HEK293T (cell line): ENCODE measurements at regions not wholly inside any gene's neighbourhood (a gene's known extent, or its start where the extent isn't known, plus 50 kb on each side); places are given as distances from the start of the nearest gene placed in this dataset.

Source experiments
- CTCF ChIA-PET: fragments of 350-600 bp; formaldehyde crosslinking; extraction: SDS; loops from one replicate; lab custom pipeline; 2021; ENCODE audit warnings: antibody characterized with exemption, inconsistent platforms; lab: Yijun Ruan, JAX
- POLR2A ChIA-PET: fragments of 350-600 bp; formaldehyde crosslinking; extraction: SDS; loops from one replicate; lab custom pipeline; 2020; ENCODE audit warnings: antibody characterized with exemption, inconsistent platforms; lab: Yijun Ruan, JAX
- DNase-seq: peaks from one replicate; pipeline ENCODE4 v3.0.0; 2012; ENCODE audit warnings: mixed read lengths; ENCODE audit errors: extremely low spot score
- ARNT ChIP-seq: fragments of 450-650 bp; IDR thresholded peaks from 2 replicates; pipeline ENCODE4 v1.6.1; 2017; ENCODE audit warnings: mild to moderate bottlenecking
- BHLHE40 ChIP-seq: fragments of 450-650 bp; IDR thresholded peaks from 2 replicates; pipeline ENCODE4 v1.6.1; 2016; ENCODE audit warnings: mild to moderate bottlenecking, moderate library complexity, borderline replicate concordance
- CTBP1 ChIP-seq: fragments of 450-650 bp; IDR thresholded peaks from 2 replicates; pipeline ENCODE4 v1.6.1; 2016; ENCODE audit warnings: borderline replicate concordance
- ELF4 ChIP-seq: fragments of 450-650 bp; IDR thresholded peaks from 2 replicates; pipeline ENCODE4 v1.6.1; 2017; ENCODE audit warnings: antibody characterized with exemption
- FOXA1 ChIP-seq: fragments of 450-650 bp; IDR thresholded peaks from 2 replicates; pipeline ENCODE4 v1.6.1; 2016; ENCODE audit warnings: mild to moderate bottlenecking
- FOXK2 ChIP-seq: fragments of 450-650 bp; IDR thresholded peaks from 2 replicates; pipeline ENCODE4 v1.6.1; 2016; ENCODE audit warnings: mild to moderate bottlenecking
- FOXM1 ChIP-seq: fragments of 450-650 bp; IDR thresholded peaks from 2 replicates; pipeline ENCODE4 v1.6.1; 2017; ENCODE audit warnings: mild to moderate bottlenecking, borderline replicate concordance
- HDGF ChIP-seq: fragments of 450-650 bp; IDR thresholded peaks from 2 replicates; pipeline ENCODE4 v1.6.1; 2017; ENCODE audit warnings: antibody characterized with exemption, borderline replicate concordance
- L3MBTL2 ChIP-seq: fragments of 450-650 bp; conservative IDR thresholded peaks from 2 replicates; pipeline ENCODE4 v1.6.1; 2016; ENCODE audit warnings: mild to moderate bottlenecking
- LEF1 ChIP-seq: fragments of 450-650 bp; IDR thresholded peaks from 2 replicates; pipeline ENCODE4 v1.6.1; 2017; ENCODE audit warnings: mild to moderate bottlenecking, borderline replicate concordance
- NFRKB ChIP-seq: fragments of 450-650 bp; IDR thresholded peaks from 2 replicates; pipeline ENCODE4 v1.6.1; 2016; ENCODE audit warnings: mild to moderate bottlenecking, moderate library complexity
- SP1 ChIP-seq: fragments of 450-650 bp; IDR thresholded peaks from 2 replicates; pipeline ENCODE4 v1.6.1; 2017
- SUZ12 ChIP-seq: fragments of 450-650 bp; IDR thresholded peaks from 2 replicates; pipeline ENCODE4 v1.6.1; 2016; ENCODE audit warnings: mild to moderate bottlenecking
- TARDBP ChIP-seq: fragments of 450-650 bp; IDR thresholded peaks from 2 replicates; pipeline ENCODE4 v1.6.1; 2016
- ZNF384 ChIP-seq: fragments of 450-650 bp; IDR thresholded peaks from 2 replicates; pipeline ENCODE4 v1.6.1; 2016
- TF ChIP-seq, protein P1 (sequence below): fragments of 450-650 bp; IDR thresholded peaks from 2 replicates; pipeline ENCODE4 v1.6.1; 2016

DNA sequence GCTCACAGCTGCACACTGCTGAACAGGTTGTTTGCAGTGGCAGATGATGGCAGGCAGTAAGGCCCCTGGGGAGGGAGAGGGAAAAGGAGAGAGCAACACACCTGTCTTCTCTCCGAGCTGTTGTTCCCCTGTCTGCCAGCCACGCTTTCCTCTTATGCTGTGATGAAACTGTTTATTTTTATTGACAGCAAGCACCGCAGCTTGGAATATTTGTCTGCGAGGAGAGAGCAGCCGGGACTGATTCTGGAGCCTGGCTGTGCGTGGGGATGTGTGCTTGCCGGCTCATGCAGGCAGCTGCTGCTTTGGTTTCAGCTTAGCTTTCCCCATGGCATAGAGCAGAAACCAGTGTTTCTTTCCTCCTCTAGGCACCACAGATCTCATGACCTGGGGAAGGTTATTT lies 58.7 kb upstream of the KCNA5 start:
- POLR2A ChIA-PET = no interaction called here
- CTCF ChIA-PET = interaction anchor here (0.6 to 1.1 kb wide), 2 partner anchors 65 to 130 kb away, joined by 4 to 7 read pairs; no protein-coding TSS in a partner anchor
- DNase-seq = no peak
- TF ChIP-seq L3MBTL2 (no peak), HDGF (no peak), SUZ12 (no peak), FOXK2 (no peak), FOXA1 (no peak), ZNF384 (no peak), NFRKB (no peak), ARNT (no peak), LEF1 (no peak), TARDBP (no peak)

- ChIA-PET POLR2A (no interaction called here), CTCF (interaction anchor here (0.6 to 1.1 kb wide), 3 partner anchors 37 to 131 kb away, joined by 3 to 7 read pairs (median 4); no protein-coding TSS in a partner anchor)
- DNase-seq = no peak
- TF ChIP-seq BHLHE40 (no peak), FOXA1 (no peak), LEF1 (no peak)
These were observed 57.9 kb upstream of the KCNA5 start for GRCh38 chr12:4985820-4986219.

GRCh38 chr12:4987076-4988046 lies 56.3 kb upstream of the KCNA5 start:
- no peak for DNase-seq
- TF ChIP-seq, protein P1, sequence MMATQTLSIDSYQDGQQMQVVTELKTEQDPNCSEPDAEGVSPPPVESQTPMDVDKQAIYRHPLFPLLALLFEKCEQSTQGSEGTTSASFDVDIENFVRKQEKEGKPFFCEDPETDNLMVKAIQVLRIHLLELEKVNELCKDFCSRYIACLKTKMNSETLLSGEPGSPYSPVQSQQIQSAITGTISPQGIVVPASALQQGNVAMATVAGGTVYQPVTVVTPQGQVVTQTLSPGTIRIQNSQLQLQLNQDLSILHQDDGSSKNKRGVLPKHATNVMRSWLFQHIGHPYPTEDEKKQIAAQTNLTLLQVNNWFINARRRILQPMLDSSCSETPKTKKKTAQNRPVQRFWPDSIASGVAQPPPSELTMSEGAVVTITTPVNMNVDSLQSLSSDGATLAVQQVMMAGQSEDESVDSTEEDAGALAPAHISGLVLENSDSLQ = no peak
- TF ChIP-seq TARDBP = no peak
- no peak for TF ChIP-seq FOXM1
- TF ChIP-seq NFRKB = no peak
- TF ChIP-seq ARNT = no peak
- no peak for TF ChIP-seq SP1
- TF ChIP-seq LEF1 = no peak
- CTCF ChIA-PET = interaction anchor here (0.8 to 1.3 kb wide), 4 partner anchors 12 to 129 kb away, joined by 3 to 5 read pairs (median 4); no protein-coding TSS in a partner anchor
- POLR2A ChIA-PET = no interaction called here

DNA sequence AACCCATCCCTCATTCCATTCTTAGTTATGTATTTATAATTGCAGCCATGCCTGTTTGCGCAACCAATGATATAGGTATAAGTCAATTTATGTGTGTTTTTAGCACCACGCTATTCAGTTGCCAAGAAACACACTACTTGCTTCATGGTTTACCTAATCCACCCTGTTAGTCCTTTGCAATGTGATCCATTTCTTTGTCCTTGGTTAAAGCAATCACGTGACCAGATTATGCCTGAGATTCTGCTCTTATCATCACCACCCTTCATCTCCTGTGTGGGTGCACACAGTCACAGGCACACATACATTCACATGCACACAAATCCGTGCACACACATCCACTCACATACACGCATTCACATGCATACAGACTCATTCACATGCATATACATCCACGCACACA lies 52.3 kb upstream of the KCNA5 start:
- POLR2A ChIA-PET = no interaction called here
- TF ChIP-seq CTBP1 = no peak
- CTCF ChIA-PET = no interaction called here
- DNase-seq = no peak

GRCh38 chr12:4991801-4992200 lies 51.9 kb upstream of the KCNA5 start:
- TF ChIP-seq ARNT (no peak), CTBP1 (no peak)

GRCh38 chr12:4992871-4993270 lies 50.8 kb upstream of the KCNA5 start:
- ChIA-PET POLR2A (no interaction called here), CTCF (interaction anchor here (0.6 to 9.7 kb wide), 2 partner anchors 123 to 137 kb away, joined by 3 to 102 read pairs; no protein-coding TSS in a partner anchor)
- DNase-seq = no peak
- TF ChIP-seq CTBP1 (no peak), FOXA1 (no peak), SUZ12 (no peak), ZNF384 (no peak), FOXM1 (no peak), ELF4 (no peak), BHLHE40 (no peak), L3MBTL2 (no peak), ARNT (no peak), LEF1 (no peak), HDGF (no peak), TARDBP (no peak), FOXK2 (no peak), NFRKB (no peak), SP1 (no peak)
- TF ChIP-seq, protein P1 = no peak

More at GRCh38 chr12:4991801-4992200, 51.9 kb upstream of the KCNA5 start:
- ChIA-PET CTCF (no interaction called here), POLR2A (no interaction called here)
- DNase-seq = no peak
